Transverse colon (tissue), 4 donors: ENCODE measurements at regions not wholly inside any gene's neighbourhood (a gene's known extent, or its start where the extent isn't known, plus 50 kb on each side); places are given as distances from the start of the nearest gene placed in this dataset.
A peak's percentile ranks its signal among the peaks of the same experiment; 100 is the strongest.
"Not testable (repeated sequence)": the region's sequence is repeated elsewhere in the genome, so short reads cannot be mapped to it uniquely, and the experiment has no call there.

Source experiments
- DNase-seq: peaks from one replicate; pipeline ENCODE4 v3.0.0-alpha.2; 2019
- H3K27ac ChIP-seq, 4 donors: fragments of 200-600 bp; sonication (generic); 2 replicates each; pipeline ENCODE4 v1.5.1; 2016 to 2018; ENCODE audit warnings: inconsistent platforms in 4 of 4
- H3K27me3 ChIP-seq: fragments of 200-600 bp; sonication (generic); 2 replicates; pipeline ENCODE4 v1.5.1; 2017; ENCODE audit warnings: inconsistent platforms
- H3K36me3 ChIP-seq, 4 donors: fragments of 200-600 bp; sonication (generic); 2 replicates each; pipeline ENCODE4 v1.5.1; 2017 to 2019; ENCODE audit warnings: inconsistent platforms in 4 of 4
- H3K4me1 ChIP-seq, 4 donors: fragments of 200-600 bp; sonication (generic); 2 replicates each; pipeline ENCODE4 v1.5.1; 2017 to 2020; ENCODE audit warnings: inconsistent platforms in 4 of 4
- H3K4me3 ChIP-seq, 4 donors: fragments of 200-600 bp; sonication (generic); 1 replicate in 1 of 4; 2 replicates in 3 of 4; pipeline versions ENCODE4 v1.5.1 to v1.6.1; 2017 to 2019; ENCODE audit warnings: inconsistent platforms in 4 of 4
- H3K9me3 ChIP-seq, 2 donors: fragments of 200-600 bp; sonication (generic); 2 replicates each; pipeline ENCODE4 v1.5.1; 2017 to 2019; ENCODE audit warnings: inconsistent platforms in 2 of 2
- EP300 ChIP-seq: sonication (generic); formaldehyde crosslinking; IDR thresholded peaks from one replicate; pipeline ENCODE4 v1.6.1; 2017; ENCODE audit warnings: antibody characterized with exemption, low read depth
- POLR2A ChIP-seq: fragments of 450-650 bp; IDR thresholded peaks from one replicate; pipeline ENCODE4 v1.6.1; 2016; ENCODE audit warnings: antibody characterized with exemption, mild to moderate bottlenecking, moderate library complexity
- POLR2AphosphoS5 ChIP-seq, 3 donors: sonication (generic); formaldehyde crosslinking; IDR thresholded peaks; one replicate each; pipeline ENCODE4 v1.6.1; 2016; ENCODE audit warnings: antibody characterized with exemption in 3 of 3
- WGBS, 2 donors: methylation state at CpG; one replicate each; pipeline ENCODE4 v1.1.5; 2018; ENCODE audit warnings: low coverage in 1 of 2; 5-methylcytosine and 5-hydroxymethylcytosine counted together
- in situ Hi-C, 4 donors: fragments of 200-750 bp; cut with MboI; loops; one replicate each; pipeline versions ENCODE4 v1.15.0 to v1.15.1; 2017; ENCODE audit warnings: low sequenced_read_pairs in 3 of 4, low pct_ligation_motif_present in 1 of 4, low pct_unique_long_range_greater_than_20kb in 1 of 4
- intact Hi-C: fragments of 100-400 bp; cut with DNase I; formaldehyde crosslinking; loops from one replicate; pipeline ENCODE4 v1.15.1; 2023; ENCODE audit warnings: low total_unique reads
- TF ChIP-seq, protein P1 (sequence below), 5 experiments: fragments of 200-600 bp in 3 of 5; fragments of 450-650 bp in 2 of 5; sonication (generic) in 3 of 5; IDR thresholded peaks; 1 replicate in 2 of 5; 2 replicates in 3 of 5; pipeline ENCODE4 v1.5.1; 2016 to 2017; ENCODE audit warnings: antibody characterized with exemption in 5 of 5, inconsistent platforms in 3 of 5, mild to moderate bottlenecking in 2 of 5, moderate library complexity in 1 of 5

DNA sequence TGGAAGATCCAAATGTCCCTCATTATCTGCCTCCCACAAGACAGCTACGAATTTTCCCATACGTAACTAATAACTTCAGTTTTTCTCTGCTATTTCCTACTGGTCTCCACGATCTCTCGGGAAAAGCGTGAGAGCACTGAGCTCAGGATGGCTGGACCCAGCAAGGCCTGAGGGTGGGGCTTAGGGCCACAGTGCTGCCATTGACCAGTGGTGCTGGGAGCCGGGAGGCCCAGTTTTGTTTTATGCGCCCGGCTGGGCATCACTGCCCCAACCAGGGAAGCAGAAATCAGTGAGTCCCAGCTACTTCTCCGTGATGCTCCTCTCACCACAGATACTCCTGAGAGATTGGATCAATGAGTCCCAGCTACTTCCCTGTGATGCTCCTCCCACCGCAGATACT is 238.4 kb downstream of the LY86 start:
- TF ChIP-seq, protein P1, sequence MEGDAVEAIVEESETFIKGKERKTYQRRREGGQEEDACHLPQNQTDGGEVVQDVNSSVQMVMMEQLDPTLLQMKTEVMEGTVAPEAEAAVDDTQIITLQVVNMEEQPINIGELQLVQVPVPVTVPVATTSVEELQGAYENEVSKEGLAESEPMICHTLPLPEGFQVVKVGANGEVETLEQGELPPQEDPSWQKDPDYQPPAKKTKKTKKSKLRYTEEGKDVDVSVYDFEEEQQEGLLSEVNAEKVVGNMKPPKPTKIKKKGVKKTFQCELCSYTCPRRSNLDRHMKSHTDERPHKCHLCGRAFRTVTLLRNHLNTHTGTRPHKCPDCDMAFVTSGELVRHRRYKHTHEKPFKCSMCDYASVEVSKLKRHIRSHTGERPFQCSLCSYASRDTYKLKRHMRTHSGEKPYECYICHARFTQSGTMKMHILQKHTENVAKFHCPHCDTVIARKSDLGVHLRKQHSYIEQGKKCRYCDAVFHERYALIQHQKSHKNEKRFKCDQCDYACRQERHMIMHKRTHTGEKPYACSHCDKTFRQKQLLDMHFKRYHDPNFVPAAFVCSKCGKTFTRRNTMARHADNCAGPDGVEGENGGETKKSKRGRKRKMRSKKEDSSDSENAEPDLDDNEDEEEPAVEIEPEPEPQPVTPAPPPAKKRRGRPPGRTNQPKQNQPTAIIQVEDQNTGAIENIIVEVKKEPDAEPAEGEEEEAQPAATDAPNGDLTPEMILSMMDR (IDR thresholded peaks at IDR 0.05) = no peak
- DNase-seq = no peak
- intact Hi-C loops (no loop called here), in situ Hi-C loops (no loop called here)
- WGBS, 2 donors = 58 to 76% methylated on average over 5 to 10 of the region's 10 CpGs
- no peaks in the 10 kb centered on the region for H3K36me3 ChIP-seq
- no peaks in the 10 kb centered on the region for H3K9me3 ChIP-seq
- H3K4me3 ChIP-seq = no peak overlapping the region
- peaks cover 0 to 16% (median 6%) of the 10 kb centered on the region in 4 donors for H3K4me1 ChIP-seq
- H3K27me3 ChIP-seq = no peaks in the 10 kb centered on the region
- peak overlapping the region in 1 of 4 donors; percentile 35 for H3K27ac ChIP-seq

DNA sequence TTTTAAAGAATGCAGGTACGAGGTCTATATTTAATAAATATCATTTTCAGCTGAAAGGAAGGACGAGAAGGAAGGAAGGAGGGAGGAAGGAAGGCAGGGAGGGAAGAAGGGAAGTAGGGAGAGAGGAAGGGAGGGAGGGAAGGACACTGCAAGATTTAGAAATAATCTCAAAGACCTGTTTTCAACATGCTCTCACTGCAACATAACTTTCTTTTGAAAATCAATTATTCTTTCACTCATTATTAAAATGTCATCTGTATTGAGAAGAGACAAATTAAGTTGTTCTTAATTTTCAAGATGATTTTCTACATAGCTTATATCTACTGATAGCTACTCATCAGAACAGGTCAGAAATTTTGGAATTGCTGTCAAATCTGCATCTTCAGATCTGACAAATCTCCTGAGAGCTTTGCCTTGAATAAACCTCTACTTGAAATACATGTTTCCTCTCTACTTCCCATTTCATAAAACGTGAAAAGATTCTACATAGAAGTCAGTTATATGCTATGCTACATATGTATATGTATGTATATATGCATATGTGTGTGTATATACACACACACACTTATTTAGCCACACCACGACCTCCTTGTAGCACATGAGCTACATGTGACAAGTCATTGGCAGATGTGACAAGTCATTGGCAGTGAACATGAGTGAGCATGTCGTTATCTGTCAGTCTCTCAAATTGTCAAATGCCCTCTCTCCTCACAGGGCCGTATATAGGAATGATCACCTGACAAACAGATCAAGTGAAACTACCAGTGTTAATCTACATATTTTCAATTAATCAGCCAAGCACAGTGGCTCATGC is 241.6 kb downstream of the LY86 start:
- Histone ChIP-seq H3K4me3 (no peak overlapping the region), H3K27ac (no peak overlapping the region), H3K9me3 (no peaks in the 10 kb centered on the region), H3K4me1 (peaks cover 0 to 16% (median 6%) of the 10 kb centered on the region in 4 donors), H3K36me3 (no peaks in the 10 kb centered on the region), H3K27me3 (no peaks in the 10 kb centered on the region)
- intact Hi-C loops (no loop called here), in situ Hi-C loops (no loop called here)
- WGBS, 2 donors = 67 to 73% methylated on average over 3 to 6 of the region's 6 CpGs
- TF ChIP-seq EP300 (no peak), POLR2AphosphoS5 (IDR thresholded peaks at IDR 0.05) (no peak), POLR2A (no peak)
- TF ChIP-seq, protein P1 (IDR thresholded peaks at IDR 0.05) = no peak
- no peak for DNase-seq

DNA sequence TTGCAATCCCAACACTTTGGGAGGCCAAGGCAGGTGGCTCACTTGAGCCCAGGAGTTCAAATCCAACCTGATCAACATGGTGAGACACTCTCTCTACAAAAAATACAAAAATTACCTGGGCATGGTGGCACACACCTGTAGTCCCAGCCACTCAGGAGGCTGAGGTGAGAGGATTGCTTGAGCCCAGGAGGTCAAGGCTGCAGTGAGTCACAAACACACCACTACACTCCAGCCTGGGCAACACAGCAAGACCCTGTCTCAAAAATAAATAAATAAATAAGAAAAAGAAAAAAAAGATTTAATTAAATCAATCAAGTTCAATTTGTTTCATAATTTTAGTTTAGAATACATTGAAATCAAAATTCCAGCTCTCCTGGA is 242.2 kb downstream of the LY86 start:
- intact Hi-C loops, DNase-seq, in situ Hi-C loops: not testable (repeated sequence)

DNA sequence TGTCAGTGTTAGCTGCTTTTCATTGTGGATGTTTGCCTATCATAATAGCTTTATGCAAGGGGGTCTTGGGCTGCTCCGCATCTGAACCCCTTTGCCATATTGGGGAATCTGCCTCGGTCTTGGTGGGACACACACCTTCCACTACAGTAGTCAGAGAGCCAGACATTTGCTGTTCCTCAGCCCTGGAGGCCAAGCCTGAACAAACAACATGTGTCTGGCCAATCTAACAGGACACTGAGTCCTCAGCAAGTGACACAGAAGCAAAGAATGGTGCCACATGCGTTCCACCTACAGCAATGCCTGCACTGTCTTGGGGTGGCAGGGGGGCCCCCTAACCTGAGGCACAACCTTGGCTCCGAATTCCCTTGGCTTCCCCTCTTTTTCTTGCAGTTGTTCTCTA is 243.9 kb downstream of the LY86 start:
- Histone ChIP-seq H3K27me3 (no peaks in the 10 kb centered on the region), H3K9me3 (no peaks in the 10 kb centered on the region), H3K27ac (no peak overlapping the region), H3K36me3 (no peaks in the 10 kb centered on the region), H3K4me3 (no peak overlapping the region), H3K4me1 (no peaks in the 10 kb centered on the region)
- WGBS, 2 donors = 92% methylated on average over 4 of the region's 4 CpGs; no CpG with 5 or more reads in 1 of the 2 donors
- no peak for DNase-seq
- in situ Hi-C loops = no loop called here
- intact Hi-C loops = no loop called here
- TF ChIP-seq POLR2A (no peak), POLR2AphosphoS5 (IDR thresholded peaks at IDR 0.05) (no peak), EP300 (no peak)
- TF ChIP-seq, protein P1 (IDR thresholded peaks at IDR 0.05) = no peak

More for the DNA sequence above, 242.2 kb downstream of the LY86 start:
- H3K9me3 ChIP-seq, H3K4me3 ChIP-seq, H3K27ac ChIP-seq, H3K27me3 ChIP-seq, H3K36me3 ChIP-seq: not testable (repeated sequence)
- H3K4me1 ChIP-seq = peaks cover 0 to 11% (median 5%) of the 10 kb centered on the region in 4 donors
